ENCODE measurements at regions not wholly inside any gene's neighbourhood (a gene's known extent, or its start where the extent isn't known, plus 50 kb on each side); places are given as distances from the start of the nearest gene placed in this dataset.

- H4K20me1 ChIP-seq (ENCODE audit: insufficient read depth), result no peaks in the 10 kb centered on the region
- POLR2A ChIA-PET, result no interaction called here
- no peak overlapping the region for H3K4me3 ChIP-seq (replicated peaks in 1 of 2; ENCODE audit: low read depth in 1 of 2, low read length in 2 of 2)
- no peaks in the 10 kb centered on the region for H3K4me1 ChIP-seq (ENCODE audit: control insufficient read depth in 1 of 2, insufficient read depth in 2 of 2, low read length in 2 of 2)
- no peak overlapping the region for H3K9ac ChIP-seq (ENCODE audit: low read length)
- DNase-seq (ENCODE audit: low read depth, low spot score) (no peak), ATAC-seq (no peak)
- RAD21 ChIA-PET (ENCODE audit: low non-redundant PET in 1 of 2, low total read pairs in 2 of 2, uncharacterized antibody in 2 of 2, unreplicated experiment in 2 of 2), result no interaction called here
- no peaks in the 10 kb centered on the region for H3K27me3 ChIP-seq (ENCODE audit: insufficient read depth, low read length)
- no peaks in the 10 kb centered on the region for H3K36me3 ChIP-seq (ENCODE audit: control insufficient read depth in 1 of 2, insufficient read depth in 2 of 2, low read length in 2 of 2)
- H3K9me3 ChIP-seq (ENCODE audit: control insufficient read depth in 1 of 2, insufficient read depth in 1 of 2, low read depth in 1 of 2, low read length in 2 of 2), result peaks cover 9 to 19% of the 10 kb centered on the region in 2 experiments; a peak in 2 of 4 replicates
- no peak overlapping the region for H3K27ac ChIP-seq (ENCODE audit: low read depth, low read length)
- no peak overlapping the region for H2AFZ ChIP-seq (ENCODE audit: low read depth, low read length, poor library complexity, severe bottlenecking)
- CTCF ChIA-PET, result no interaction called here
- intact Hi-C loops (cut with micrococcal nuclease), result no loop called here
- no peak for TF ChIP-seq REST (IDR thresholded peaks at IDR 0.05; ENCODE audit: low read depth)
- TF ChIP-seq SRF (IDR thresholded peaks at IDR 0.05; ENCODE audit: low read depth), result no peak
- no peaks in the 10 kb centered on the region for H3K79me2 ChIP-seq (ENCODE audit: insufficient read depth, low read length)
- H3K9me2 ChIP-seq (ENCODE audit: insufficient read depth), result no peaks in the 10 kb centered on the region
- no TSS peak for BruUV-seq (replicated peaks)
- no peak overlapping the region for H3K4me2 ChIP-seq (ENCODE audit: low read length)
Measured at GRCh38 chr18:73778032-73778359, 369.6 kb downstream of the FBXO15 start.

GRCh38 chr18:73777356-73778031 lies 370.1 kb downstream of the FBXO15 start:
- Histone ChIP-seq H3K36me3 (ENCODE audit: control insufficient read depth in 1 of 2, insufficient read depth in 2 of 2, low read length in 2 of 2) (no peaks in the 10 kb centered on the region), H3K27ac (ENCODE audit: low read depth, low read length) (no peak overlapping the region), H2AFZ (ENCODE audit: low read depth, low read length, poor library complexity, severe bottlenecking) (no peak overlapping the region), H3K79me2 (ENCODE audit: insufficient read depth, low read length) (no peaks in the 10 kb centered on the region), H3K27me3 (ENCODE audit: insufficient read depth, low read length) (no peaks in the 10 kb centered on the region), H3K9ac (ENCODE audit: low read length) (no peak overlapping the region), H3K4me1 (ENCODE audit: control insufficient read depth in 1 of 2, insufficient read depth in 2 of 2, low read length in 2 of 2) (no peaks in the 10 kb centered on the region), H4K20me1 (ENCODE audit: insufficient read depth) (no peaks in the 10 kb centered on the region), H3K9me2 (ENCODE audit: insufficient read depth) (no peaks in the 10 kb centered on the region), H3K4me2 (ENCODE audit: low read length) (no peak overlapping the region), H3K4me3 (replicated peaks in 1 of 2; ENCODE audit: low read depth in 1 of 2, low read length in 2 of 2) (no peak overlapping the region), H3K9me3 (ENCODE audit: control insufficient read depth in 1 of 2, insufficient read depth in 1 of 2, low read depth in 1 of 2, low read length in 2 of 2) (peaks cover 9 to 19% of the 10 kb centered on the region in 2 experiments; a peak in 2 of 4 replicates)
- BruUV-seq (replicated peaks), result no TSS peak
- DNase-seq (ENCODE audit: low read depth, low spot score), result no peak
- no peak for TF ChIP-seq ZNF274 (IDR thresholded peaks at IDR 0.05; ENCODE audit: low read depth, low read length)
- intact Hi-C loops (cut with micrococcal nuclease), result no loop called here
- ChIA-PET CTCF (no interaction called here), POLR2A (no interaction called here), RAD21 (ENCODE audit: low non-redundant PET in 1 of 2, low total read pairs in 2 of 2, uncharacterized antibody in 2 of 2, unreplicated experiment in 2 of 2) (no interaction called here)
- no peak for ATAC-seq
